Activated T-helper 9 cell treated with anti-CD3 and anti-CD28 coated beads, Interleukin-2, amount 50 U/mL, for 16 hours (primary cell): ENCODE measurements at regions not wholly inside any gene's neighbourhood (a gene's known extent, or its start where the extent isn't known, plus 50 kb on each side); places are given as distances from the start of the nearest gene placed in this dataset.
"Not testable (repeated sequence)": the region's sequence is repeated elsewhere in the genome, so short reads cannot be mapped to it uniquely, and the experiment has no call there.

Experiments
- DNase-seq: peaks from one replicate; pipeline ENCODE4 v3.0.0-alpha.2; 2020; ENCODE audit warnings: low read depth

GRCh38 chr20:40931410-40932044 is 97.1 kb upstream of the TOP1 start:
- no peak for DNase-seq

- no peak for DNase-seq
These were observed 96.2 kb upstream of the TOP1 start for GRCh38 chr20:40932436-40932835.

- no peak for DNase-seq
These were observed 94.9 kb upstream of the TOP1 start for GRCh38 chr20:40933758-40934157.

GRCh38 chr20:40938020-40938419 is 90.6 kb upstream of the TOP1 start:
- DNase-seq, result no peak

GRCh38 chr20:40939667-40940066 is 89.0 kb upstream of the TOP1 start:
- no peak for DNase-seq

GRCh38 chr20:40941133-40941610 is 87.5 kb upstream of the TOP1 start:
- no peak for DNase-seq

- DNase-seq, result no peak
These were observed 86.6 kb upstream of the TOP1 start for GRCh38 chr20:40942006-40942405.

GRCh38 chr20:40942775-40943174 is 85.8 kb upstream of the TOP1 start:
- DNase-seq, result no peak

GRCh38 chr20:40943591-40943990 is 85.0 kb upstream of the TOP1 start:
- no peak for DNase-seq

- DNase-seq, result no peak
These were observed 83.4 kb upstream of the TOP1 start for GRCh38 chr20:40945189-40945588.

GRCh38 chr20:40945754-40946450 is 82.7 kb upstream of the TOP1 start:
- no peak for DNase-seq

- DNase-seq, result no peak
These were observed 82.2 kb upstream of the TOP1 start for GRCh38 chr20:40946451-40946850.

GRCh38 chr20:40948465-40949267 is 80.0 kb upstream of the TOP1 start:
- no peak for DNase-seq

- DNase-seq, result no peak
These were observed 79.3 kb upstream of the TOP1 start for GRCh38 chr20:40949346-40949745.

GRCh38 chr20:40952136-40952535 is 76.5 kb upstream of the TOP1 start:
- DNase-seq, result no peak

GRCh38 chr20:40953416-40953815 is 75.2 kb upstream of the TOP1 start:
- no peak for DNase-seq

GRCh38 chr20:40953856-40954255 is 74.8 kb upstream of the TOP1 start:
- no peak for DNase-seq

- DNase-seq, result no peak
These were observed 74.0 kb upstream of the TOP1 start for GRCh38 chr20:40954521-40955165.

- DNase-seq, result no peak
These were observed 73.3 kb upstream of the TOP1 start for GRCh38 chr20:40955326-40955725.

- not testable (repeated sequence) for DNase-seq
These were observed 72.8 kb upstream of the TOP1 start for GRCh38 chr20:40955826-40956225.

- no peak for DNase-seq
These were observed 71.9 kb upstream of the TOP1 start for GRCh38 chr20:40956542-40957264.

- DNase-seq, result no peak
These were observed 71.3 kb upstream of the TOP1 start for GRCh38 chr20:40957265-40957760.
